Activated naive CD4-positive, alpha-beta T cell treated with anti-CD3 and anti-CD28 coated beads, Interleukin-2, amount 50 U/mL, for 24 hours (primary cell): ENCODE measurements at regions not wholly inside any gene's neighbourhood (a gene's known extent, or its start where the extent isn't known, plus 50 kb on each side); places are given as distances from the start of the nearest gene placed in this dataset.

Experiments
- H3K27ac Mint-ChIP-seq: one replicate; pipeline ENCODE4 v1.8.0; 2021; ENCODE audit warnings: mild to moderate bottlenecking, mixed read lengths
- H3K27me3 Mint-ChIP-seq: one replicate; pipeline ENCODE4 v1.8.0; 2021; ENCODE audit warnings: mixed read lengths
- H3K36me3 Mint-ChIP-seq: one replicate; pipeline ENCODE4 v1.8.0; 2021; ENCODE audit warnings: mixed read lengths
- H3K4me1 Mint-ChIP-seq: one replicate; pipeline ENCODE4 v1.8.0; 2021; ENCODE audit warnings: mixed read lengths
- H3K4me3 Mint-ChIP-seq: one replicate; pipeline ENCODE4 v1.8.0; 2021; ENCODE audit warnings: mild to moderate bottlenecking, mixed read lengths
- H3K9me3 Mint-ChIP-seq: one replicate; pipeline ENCODE4 v1.8.0; 2021; ENCODE audit warnings: mixed read lengths

- no peaks in the 10 kb centered on the region for H3K36me3 Mint-ChIP-seq
- no peaks in the 10 kb centered on the region for H3K27me3 Mint-ChIP-seq
- peaks cover 5% of the 10 kb centered on the region for H3K9me3 Mint-ChIP-seq
- no peak overlapping the region for H3K27ac Mint-ChIP-seq
- H3K4me3 Mint-ChIP-seq = no peak overlapping the region
- no peaks in the 10 kb centered on the region for H3K4me1 Mint-ChIP-seq
Observed at GRCh38 chr5:89988129-89988810, 421.3 kb downstream of the CETN3 start.

- H3K4me1 Mint-ChIP-seq = no peaks in the 10 kb centered on the region
- no peak overlapping the region for H3K27ac Mint-ChIP-seq
- H3K9me3 Mint-ChIP-seq = peaks cover 9% of the 10 kb centered on the region
- H3K36me3 Mint-ChIP-seq = no peaks in the 10 kb centered on the region
- no peak overlapping the region for H3K4me3 Mint-ChIP-seq
- H3K27me3 Mint-ChIP-seq = no peaks in the 10 kb centered on the region
Observed at GRCh38 chr5:89983216-89983615, 426.3 kb downstream of the CETN3 start.

- H3K4me1 Mint-ChIP-seq = no peaks in the 10 kb centered on the region
- no peaks in the 10 kb centered on the region for H3K36me3 Mint-ChIP-seq
Observed at GRCh38 chr5:89981878-89982773, 427.4 kb downstream of the CETN3 start.

GRCh38 chr5:89981021-89981420 is 428.5 kb downstream of the CETN3 start:
- Mint-ChIP-seq H3K9me3 (peaks cover 4% of the 10 kb centered on the region), H3K4me1 (no peaks in the 10 kb centered on the region), H3K36me3 (no peaks in the 10 kb centered on the region), H3K27ac (no peak overlapping the region), H3K27me3 (no peaks in the 10 kb centered on the region), H3K4me3 (no peak overlapping the region)

More at GRCh38 chr5:89981878-89982773, 427.4 kb downstream of the CETN3 start:
- no peak overlapping the region for H3K27ac Mint-ChIP-seq
- H3K27me3 Mint-ChIP-seq = no peaks in the 10 kb centered on the region
- H3K9me3 Mint-ChIP-seq = peaks cover 8% of the 10 kb centered on the region
- no peak overlapping the region for H3K4me3 Mint-ChIP-seq

- H3K4me1 Mint-ChIP-seq = no peaks in the 10 kb centered on the region
- H3K36me3 Mint-ChIP-seq = no peaks in the 10 kb centered on the region
- H3K27ac Mint-ChIP-seq = no peak overlapping the region
- H3K27me3 Mint-ChIP-seq = no peaks in the 10 kb centered on the region
- H3K9me3 Mint-ChIP-seq = no peaks in the 10 kb centered on the region
- no peak overlapping the region for H3K4me3 Mint-ChIP-seq
Observed at GRCh38 chr5:89973516-89973915, 436.0 kb downstream of the CETN3 start.

- Mint-ChIP-seq H3K27ac (no peak overlapping the region), H3K4me1 (no peaks in the 10 kb centered on the region), H3K27me3 (no peaks in the 10 kb centered on the region), H3K9me3 (no peaks in the 10 kb centered on the region), H3K36me3 (no peaks in the 10 kb centered on the region), H3K4me3 (no peak overlapping the region)
Observed at GRCh38 chr5:89972901-89973300, 436.7 kb downstream of the CETN3 start.

- H3K9me3 Mint-ChIP-seq = no peaks in the 10 kb centered on the region
- H3K27me3 Mint-ChIP-seq = no peaks in the 10 kb centered on the region
- no peaks in the 10 kb centered on the region for H3K4me1 Mint-ChIP-seq
- no peak overlapping the region for H3K4me3 Mint-ChIP-seq
- H3K36me3 Mint-ChIP-seq = no peaks in the 10 kb centered on the region
- no peak overlapping the region for H3K27ac Mint-ChIP-seq
Observed at GRCh38 chr5:89968958-89969381, 440.6 kb downstream of the CETN3 start.

GRCh38 chr5:89967771-89968444 is 441.6 kb downstream of the CETN3 start:
- H3K4me3 Mint-ChIP-seq = no peak overlapping the region
- H3K4me1 Mint-ChIP-seq = no peaks in the 10 kb centered on the region
- H3K36me3 Mint-ChIP-seq = no peaks in the 10 kb centered on the region
- H3K27ac Mint-ChIP-seq = no peak overlapping the region
- H3K9me3 Mint-ChIP-seq = no peaks in the 10 kb centered on the region
- H3K27me3 Mint-ChIP-seq = no peaks in the 10 kb centered on the region

- Mint-ChIP-seq H3K4me3 (no peak overlapping the region), H3K9me3 (peaks cover 4% of the 10 kb centered on the region), H3K4me1 (no peaks in the 10 kb centered on the region), H3K36me3 (no peaks in the 10 kb centered on the region), H3K27ac (no peak overlapping the region), H3K27me3 (no peaks in the 10 kb centered on the region)
Observed at GRCh38 chr5:89956838-89957237, 452.7 kb downstream of the CETN3 start.

- no peaks in the 10 kb centered on the region for H3K36me3 Mint-ChIP-seq
Observed at GRCh38 chr5:89954916-89955315, 454.6 kb downstream of the CETN3 start.

GRCh38 chr5:89951876-89952275 is 457.7 kb downstream of the CETN3 start:
- Mint-ChIP-seq H3K4me1 (no peaks in the 10 kb centered on the region), H3K4me3 (no peak overlapping the region), H3K9me3 (peaks cover 4% of the 10 kb centered on the region), H3K27ac (no peak overlapping the region), H3K36me3 (no peaks in the 10 kb centered on the region), H3K27me3 (no peaks in the 10 kb centered on the region)

More at GRCh38 chr5:89954916-89955315, 454.6 kb downstream of the CETN3 start:
- Mint-ChIP-seq H3K27ac (no peak overlapping the region), H3K4me1 (no peaks in the 10 kb centered on the region), H3K27me3 (no peaks in the 10 kb centered on the region), H3K4me3 (no peak overlapping the region), H3K9me3 (peaks cover 4% of the 10 kb centered on the region)

GRCh38 chr5:89950234-89950633 is 459.3 kb downstream of the CETN3 start:
- Mint-ChIP-seq H3K4me3 (no peak overlapping the region), H3K9me3 (peaks cover 4% of the 10 kb centered on the region), H3K27ac (no peak overlapping the region), H3K27me3 (no peaks in the 10 kb centered on the region), H3K4me1 (no peaks in the 10 kb centered on the region), H3K36me3 (no peaks in the 10 kb centered on the region)

GRCh38 chr5:89948977-89949376 is 460.6 kb downstream of the CETN3 start:
- no peaks in the 10 kb centered on the region for H3K27me3 Mint-ChIP-seq
- no peak overlapping the region for H3K4me3 Mint-ChIP-seq
- no peak overlapping the region for H3K27ac Mint-ChIP-seq
- H3K9me3 Mint-ChIP-seq = peaks cover under 1% of the 10 kb centered on the region
- H3K36me3 Mint-ChIP-seq = no peaks in the 10 kb centered on the region
- H3K4me1 Mint-ChIP-seq = no peaks in the 10 kb centered on the region

- Mint-ChIP-seq H3K27ac (no peak overlapping the region), H3K9me3 (no peaks in the 10 kb centered on the region), H3K36me3 (no peaks in the 10 kb centered on the region), H3K4me3 (no peak overlapping the region), H3K4me1 (no peaks in the 10 kb centered on the region), H3K27me3 (no peaks in the 10 kb centered on the region)
Observed at GRCh38 chr5:89946916-89947315, 462.6 kb downstream of the CETN3 start.

GRCh38 chr5:89946508-89946907 is 463.0 kb downstream of the CETN3 start:
- H3K4me1 Mint-ChIP-seq = no peaks in the 10 kb centered on the region
- no peaks in the 10 kb centered on the region for H3K27me3 Mint-ChIP-seq
- H3K4me3 Mint-ChIP-seq = no peak overlapping the region
- no peak overlapping the region for H3K27ac Mint-ChIP-seq
- H3K36me3 Mint-ChIP-seq = no peaks in the 10 kb centered on the region
- H3K9me3 Mint-ChIP-seq = no peaks in the 10 kb centered on the region

GRCh38 chr5:89942171-89942570 is 467.4 kb downstream of the CETN3 start:
- Mint-ChIP-seq H3K27ac (no peak overlapping the region), H3K36me3 (no peaks in the 10 kb centered on the region), H3K4me1 (no peaks in the 10 kb centered on the region), H3K9me3 (no peaks in the 10 kb centered on the region), H3K27me3 (no peaks in the 10 kb centered on the region), H3K4me3 (no peak overlapping the region)
